ENCODE measurements at regions not wholly inside any gene's neighbourhood (a gene's known extent, or its start where the extent isn't known, plus 50 kb on each side); places are given as distances from the start of the nearest gene placed in this dataset.

DNA sequence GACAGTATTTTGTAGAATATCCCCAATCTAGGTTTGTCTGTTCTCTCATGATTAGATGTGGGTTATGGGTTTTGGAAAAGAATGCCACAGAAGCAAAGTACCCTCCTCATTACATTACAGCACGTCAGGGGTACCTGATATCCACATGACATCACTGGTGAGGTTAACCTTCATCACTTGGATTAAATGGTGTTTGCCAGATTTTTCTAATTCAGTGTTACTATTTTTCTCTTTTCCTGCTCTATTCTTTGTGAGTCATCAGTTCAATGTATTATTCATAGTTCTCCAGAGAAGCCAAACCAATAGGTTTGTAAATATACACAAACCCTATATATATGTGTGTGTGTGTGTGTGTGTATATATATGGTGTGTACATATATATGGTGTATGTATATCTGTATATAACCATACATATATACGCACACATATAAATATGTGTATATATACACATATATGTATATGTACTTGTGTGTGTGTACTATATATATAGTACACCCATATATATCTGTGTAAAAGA, 131.4 kb downstream of the LMNTD1 start:
- Histone ChIP-seq H3K27ac (ENCODE audit: low read depth, low read length, poor library complexity, severe bottlenecking) (no peak overlapping the region), H3K79me2 (ENCODE audit: insufficient read depth, low read length) (no peaks in the 10 kb centered on the region), H3F3A (ENCODE audit: insufficient read depth, low read length) (no peaks in the 10 kb centered on the region), H3K27me3 (ENCODE audit: insufficient read depth, low read length) (no peaks in the 10 kb centered on the region), H3K4me3 (ENCODE audit: low read depth, low read length, poor library complexity, severe bottlenecking) (no peak overlapping the region), H3K9me3 (ENCODE audit: low read length) (no peaks in the 10 kb centered on the region), H3K9me2 (ENCODE audit: low read depth, low read length) (no peaks in the 10 kb centered on the region), H3K9ac (ENCODE audit: low read length) (no peak overlapping the region), H3K4me2 (ENCODE audit: low read length) (no peak overlapping the region), H4K20me1 (ENCODE audit: insufficient read depth, low read length) (no peaks in the 10 kb centered on the region), H3K4me1 (ENCODE audit: insufficient read depth, low read length, severe bottlenecking) (no peaks in the 10 kb centered on the region), H3K36me3 (ENCODE audit: insufficient read depth, low read length) (no peaks in the 10 kb centered on the region), H2AFZ (ENCODE audit: low read length) (no peak overlapping the region)
- TF ChIP-seq, protein P1, sequence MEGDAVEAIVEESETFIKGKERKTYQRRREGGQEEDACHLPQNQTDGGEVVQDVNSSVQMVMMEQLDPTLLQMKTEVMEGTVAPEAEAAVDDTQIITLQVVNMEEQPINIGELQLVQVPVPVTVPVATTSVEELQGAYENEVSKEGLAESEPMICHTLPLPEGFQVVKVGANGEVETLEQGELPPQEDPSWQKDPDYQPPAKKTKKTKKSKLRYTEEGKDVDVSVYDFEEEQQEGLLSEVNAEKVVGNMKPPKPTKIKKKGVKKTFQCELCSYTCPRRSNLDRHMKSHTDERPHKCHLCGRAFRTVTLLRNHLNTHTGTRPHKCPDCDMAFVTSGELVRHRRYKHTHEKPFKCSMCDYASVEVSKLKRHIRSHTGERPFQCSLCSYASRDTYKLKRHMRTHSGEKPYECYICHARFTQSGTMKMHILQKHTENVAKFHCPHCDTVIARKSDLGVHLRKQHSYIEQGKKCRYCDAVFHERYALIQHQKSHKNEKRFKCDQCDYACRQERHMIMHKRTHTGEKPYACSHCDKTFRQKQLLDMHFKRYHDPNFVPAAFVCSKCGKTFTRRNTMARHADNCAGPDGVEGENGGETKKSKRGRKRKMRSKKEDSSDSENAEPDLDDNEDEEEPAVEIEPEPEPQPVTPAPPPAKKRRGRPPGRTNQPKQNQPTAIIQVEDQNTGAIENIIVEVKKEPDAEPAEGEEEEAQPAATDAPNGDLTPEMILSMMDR (IDR thresholded peaks at IDR 0.05; ENCODE audit: low read length), result no peak
- TF ChIP-seq EZH2 (IDR thresholded peaks at IDR 0.05; ENCODE audit: borderline replicate concordance, low read length), result no peak

- H4K20me1 ChIP-seq (ENCODE audit: insufficient read depth, low read length), result no peaks in the 10 kb centered on the region
- H3K4me1 ChIP-seq (ENCODE audit: insufficient read depth, low read length, severe bottlenecking), result no peaks in the 10 kb centered on the region
- H2AFZ ChIP-seq (ENCODE audit: low read length), result no peak overlapping the region
- no peaks in the 10 kb centered on the region for H3K27me3 ChIP-seq (ENCODE audit: insufficient read depth, low read length)
- no peaks in the 10 kb centered on the region for H3K36me3 ChIP-seq (ENCODE audit: insufficient read depth, low read length)
- no peak overlapping the region for H3K9ac ChIP-seq (ENCODE audit: low read length)
- no peak overlapping the region for H3K27ac ChIP-seq (ENCODE audit: low read depth, low read length, poor library complexity, severe bottlenecking)
- no peak for TF ChIP-seq EZH2 (IDR thresholded peaks at IDR 0.05; ENCODE audit: borderline replicate concordance, low read length)
- no peak overlapping the region for H3K4me3 ChIP-seq (ENCODE audit: low read depth, low read length, poor library complexity, severe bottlenecking)
- no peaks in the 10 kb centered on the region for H3K9me3 ChIP-seq (ENCODE audit: low read length)
- H3K9me2 ChIP-seq (ENCODE audit: low read depth, low read length), result no peaks in the 10 kb centered on the region
- no peaks in the 10 kb centered on the region for H3F3A ChIP-seq (ENCODE audit: insufficient read depth, low read length)
- H3K79me2 ChIP-seq (ENCODE audit: insufficient read depth, low read length), result no peaks in the 10 kb centered on the region
- H3K4me2 ChIP-seq (ENCODE audit: low read length), result no peak overlapping the region
Measured at GRCh38 chr12:25420116-25420515, 133.0 kb downstream of the LMNTD1 start.

DNA sequence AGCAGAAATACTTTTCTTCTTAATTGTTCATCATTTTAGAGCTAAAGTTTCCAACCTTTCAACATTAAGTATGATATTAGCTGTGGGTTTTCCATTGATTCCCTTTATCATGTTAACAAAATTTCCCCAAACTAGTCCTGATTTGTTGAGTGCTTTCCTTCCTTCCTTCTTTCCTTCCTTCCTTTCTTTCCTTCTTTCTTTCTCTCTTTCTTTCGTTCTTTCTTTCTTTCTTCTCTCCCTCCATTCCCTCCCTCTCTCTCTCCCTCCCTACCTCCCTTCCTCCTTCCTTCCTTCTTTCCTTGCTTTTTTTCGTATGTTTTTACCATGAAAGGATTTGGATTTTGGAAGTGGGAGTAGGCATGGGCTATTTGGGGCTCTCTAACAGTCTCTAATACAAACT, 133.5 kb downstream of the LMNTD1 start:
- Histone ChIP-seq H3K27ac (ENCODE audit: low read depth, low read length, poor library complexity, severe bottlenecking) (no peak overlapping the region), H4K20me1 (ENCODE audit: insufficient read depth, low read length) (no peaks in the 10 kb centered on the region), H3K9ac (ENCODE audit: low read length) (no peak overlapping the region), H3K9me2 (ENCODE audit: low read depth, low read length) (no peaks in the 10 kb centered on the region), H3K4me2 (ENCODE audit: low read length) (no peak overlapping the region), H3K4me3 (ENCODE audit: low read depth, low read length, poor library complexity, severe bottlenecking) (no peak overlapping the region), H3F3A (ENCODE audit: insufficient read depth, low read length) (no peaks in the 10 kb centered on the region), H3K27me3 (ENCODE audit: insufficient read depth, low read length) (no peaks in the 10 kb centered on the region), H2AFZ (ENCODE audit: low read length) (no peak overlapping the region), H3K79me2 (ENCODE audit: insufficient read depth, low read length) (no peaks in the 10 kb centered on the region), H3K36me3 (ENCODE audit: insufficient read depth, low read length) (no peaks in the 10 kb centered on the region), H3K9me3 (ENCODE audit: low read length) (no peaks in the 10 kb centered on the region), H3K4me1 (ENCODE audit: insufficient read depth, low read length, severe bottlenecking) (no peaks in the 10 kb centered on the region)
- no peak for TF ChIP-seq EZH2 (IDR thresholded peaks at IDR 0.05; ENCODE audit: borderline replicate concordance, low read length)
- TF ChIP-seq, protein P1 (IDR thresholded peaks at IDR 0.05; ENCODE audit: low read length), result no peak

DNA sequence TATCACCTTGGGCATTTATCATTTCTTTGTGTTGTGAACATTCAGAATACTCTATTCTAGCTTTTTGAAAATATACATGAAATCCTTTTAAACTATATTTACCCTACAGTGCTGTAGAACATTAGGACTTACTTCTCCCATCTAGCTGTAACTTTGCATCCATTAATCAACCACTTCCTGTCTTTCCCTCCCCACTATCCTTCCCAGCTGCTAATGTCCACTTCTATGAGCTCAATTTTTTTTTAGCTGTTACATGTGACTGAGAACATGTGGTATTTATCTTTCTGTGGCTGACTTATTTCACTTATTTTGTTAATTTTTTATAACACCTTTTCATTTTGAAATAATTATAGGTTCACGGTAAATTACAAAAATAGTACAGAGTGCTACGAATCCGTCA, 136.0 kb downstream of the LMNTD1 start:
- TF ChIP-seq EZH2 (IDR thresholded peaks at IDR 0.05; ENCODE audit: borderline replicate concordance, low read length), result no peak
- TF ChIP-seq, protein P1 (IDR thresholded peaks at IDR 0.05; ENCODE audit: low read length), result no peak
- no peaks in the 10 kb centered on the region for H3K36me3 ChIP-seq (ENCODE audit: insufficient read depth, low read length)
- H3K9me2 ChIP-seq (ENCODE audit: low read depth, low read length), result no peaks in the 10 kb centered on the region
- no peaks in the 10 kb centered on the region for H4K20me1 ChIP-seq (ENCODE audit: insufficient read depth, low read length)
- no peak overlapping the region for H2AFZ ChIP-seq (ENCODE audit: low read length)
- no peaks in the 10 kb centered on the region for H3K9me3 ChIP-seq (ENCODE audit: low read length)
- H3K27ac ChIP-seq (ENCODE audit: low read depth, low read length, poor library complexity, severe bottlenecking), result no peak overlapping the region
- H3K79me2 ChIP-seq (ENCODE audit: insufficient read depth, low read length), result no peaks in the 10 kb centered on the region
- no peaks in the 10 kb centered on the region for H3K27me3 ChIP-seq (ENCODE audit: insufficient read depth, low read length)
- H3K9ac ChIP-seq (ENCODE audit: low read length), result no peak overlapping the region
- H3K4me1 ChIP-seq (ENCODE audit: insufficient read depth, low read length, severe bottlenecking), result no peaks in the 10 kb centered on the region
- no peak overlapping the region for H3K4me3 ChIP-seq (ENCODE audit: low read depth, low read length, poor library complexity, severe bottlenecking)
- H3F3A ChIP-seq (ENCODE audit: insufficient read depth, low read length), result no peaks in the 10 kb centered on the region
- no peak overlapping the region for H3K4me2 ChIP-seq (ENCODE audit: low read length)
